ENCODE measurements at regions not wholly inside any gene's neighbourhood (a gene's known extent, or its start where the extent isn't known, plus 50 kb on each side); places are given as distances from the start of the nearest gene placed in this dataset.

DNA sequence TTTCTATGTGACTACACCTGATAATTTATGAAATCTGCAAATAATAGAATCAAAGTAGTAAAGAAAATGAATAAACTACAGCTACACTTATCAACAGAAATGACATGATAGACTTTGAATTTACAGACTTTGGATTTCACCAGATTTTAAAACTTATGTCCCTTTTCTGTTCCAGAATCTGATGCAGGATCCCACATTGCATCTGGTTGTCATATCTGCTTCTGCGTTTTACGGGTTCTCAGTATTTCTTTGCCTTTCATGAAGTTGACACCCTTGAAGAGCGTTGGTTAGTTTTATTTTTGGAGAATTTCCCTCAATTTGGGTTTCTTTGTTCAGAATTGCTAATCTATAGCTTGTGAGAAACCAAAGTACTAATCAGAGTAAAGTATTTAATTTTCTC, 174.9 kb upstream of the ADCY2 start:
- no peak for DNase-seq (ENCODE audit: extremely low read depth, low read depth)
- TF ChIP-seq, protein P1, sequence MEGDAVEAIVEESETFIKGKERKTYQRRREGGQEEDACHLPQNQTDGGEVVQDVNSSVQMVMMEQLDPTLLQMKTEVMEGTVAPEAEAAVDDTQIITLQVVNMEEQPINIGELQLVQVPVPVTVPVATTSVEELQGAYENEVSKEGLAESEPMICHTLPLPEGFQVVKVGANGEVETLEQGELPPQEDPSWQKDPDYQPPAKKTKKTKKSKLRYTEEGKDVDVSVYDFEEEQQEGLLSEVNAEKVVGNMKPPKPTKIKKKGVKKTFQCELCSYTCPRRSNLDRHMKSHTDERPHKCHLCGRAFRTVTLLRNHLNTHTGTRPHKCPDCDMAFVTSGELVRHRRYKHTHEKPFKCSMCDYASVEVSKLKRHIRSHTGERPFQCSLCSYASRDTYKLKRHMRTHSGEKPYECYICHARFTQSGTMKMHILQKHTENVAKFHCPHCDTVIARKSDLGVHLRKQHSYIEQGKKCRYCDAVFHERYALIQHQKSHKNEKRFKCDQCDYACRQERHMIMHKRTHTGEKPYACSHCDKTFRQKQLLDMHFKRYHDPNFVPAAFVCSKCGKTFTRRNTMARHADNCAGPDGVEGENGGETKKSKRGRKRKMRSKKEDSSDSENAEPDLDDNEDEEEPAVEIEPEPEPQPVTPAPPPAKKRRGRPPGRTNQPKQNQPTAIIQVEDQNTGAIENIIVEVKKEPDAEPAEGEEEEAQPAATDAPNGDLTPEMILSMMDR (IDR thresholded peaks at IDR 0.05; ENCODE audit: low read depth, low read length): no peak

DNA sequence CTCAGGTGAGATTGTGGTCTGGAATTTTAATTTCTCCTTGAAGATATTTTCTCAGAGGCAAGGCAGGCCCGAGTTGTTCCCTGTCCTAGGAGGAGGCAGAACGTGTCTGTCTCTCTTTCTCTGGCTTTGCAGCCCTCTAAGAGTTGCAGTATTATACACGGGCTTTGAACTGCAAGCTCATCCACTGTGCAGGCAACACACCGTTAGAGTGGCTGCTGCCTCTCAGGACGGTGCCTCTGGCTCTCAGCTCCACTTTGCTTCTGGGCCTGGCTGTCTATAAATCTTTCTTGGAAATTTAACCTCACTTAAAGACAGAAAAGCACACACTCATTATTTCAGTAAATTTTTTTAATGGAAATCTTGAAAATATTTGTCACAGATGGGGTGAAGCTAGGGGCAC, 170.1 kb upstream of the ADCY2 start:
- TF ChIP-seq, protein P1 (IDR thresholded peaks at IDR 0.05; ENCODE audit: low read depth, low read length): no peak
- DNase-seq (ENCODE audit: extremely low read depth, low read depth): no peak

DNA sequence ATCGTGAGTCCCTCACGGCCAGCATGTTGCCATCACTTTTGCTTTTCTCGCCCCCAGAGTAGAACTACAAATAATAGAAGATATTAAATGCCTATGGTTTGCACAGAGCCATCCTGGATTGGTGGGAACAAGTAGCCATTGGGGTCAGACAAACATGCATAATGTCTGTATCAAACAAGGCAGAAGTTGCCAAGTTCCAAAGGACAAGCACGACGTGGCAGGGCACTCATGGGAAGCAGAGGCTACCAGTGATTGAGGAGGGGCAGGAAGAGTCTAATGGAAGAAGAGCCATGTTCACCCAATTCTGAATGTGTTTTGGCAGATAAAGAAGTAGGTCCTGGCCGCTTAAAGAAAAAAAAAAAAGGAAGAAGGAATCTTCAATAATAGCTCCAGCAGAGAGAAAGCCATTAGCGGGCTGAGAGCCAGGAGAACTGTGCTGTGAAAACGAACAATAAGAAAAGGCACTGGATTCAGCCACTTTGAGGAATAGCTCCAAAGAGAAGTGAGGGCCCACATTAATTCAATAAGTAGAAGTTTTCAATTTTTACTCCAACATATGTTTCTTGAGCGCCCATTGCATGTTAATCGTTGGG, 153.7 kb upstream of the ADCY2 start:
- TF ChIP-seq, protein P1 (IDR thresholded peaks at IDR 0.05; ENCODE audit: low read depth, low read length): no peak
- no peak for DNase-seq (ENCODE audit: extremely low read depth, low read depth)

DNA sequence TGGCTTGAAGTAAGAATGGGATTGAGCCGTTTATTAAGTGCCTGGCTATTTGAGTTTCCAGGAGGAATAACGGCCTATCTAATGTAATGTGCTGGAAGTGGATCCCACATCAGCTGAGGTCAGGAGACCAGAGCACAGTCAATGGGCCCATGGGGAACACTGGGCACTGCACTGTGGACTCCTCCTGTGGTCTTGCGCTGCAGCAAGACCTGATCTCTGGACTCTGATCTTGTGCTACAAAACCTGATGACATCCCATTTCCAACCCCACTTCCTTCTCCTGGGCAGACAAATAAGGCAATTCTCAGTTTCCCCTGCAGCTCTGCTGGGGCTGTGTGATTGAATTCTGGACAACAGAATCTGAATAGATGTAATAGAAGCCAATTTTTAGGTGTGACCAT, 151.7 kb upstream of the ADCY2 start:
- TF ChIP-seq, protein P1 (IDR thresholded peaks at IDR 0.05; ENCODE audit: low read depth, low read length): no peak
- no peak for DNase-seq (ENCODE audit: extremely low read depth, low read depth)

DNA sequence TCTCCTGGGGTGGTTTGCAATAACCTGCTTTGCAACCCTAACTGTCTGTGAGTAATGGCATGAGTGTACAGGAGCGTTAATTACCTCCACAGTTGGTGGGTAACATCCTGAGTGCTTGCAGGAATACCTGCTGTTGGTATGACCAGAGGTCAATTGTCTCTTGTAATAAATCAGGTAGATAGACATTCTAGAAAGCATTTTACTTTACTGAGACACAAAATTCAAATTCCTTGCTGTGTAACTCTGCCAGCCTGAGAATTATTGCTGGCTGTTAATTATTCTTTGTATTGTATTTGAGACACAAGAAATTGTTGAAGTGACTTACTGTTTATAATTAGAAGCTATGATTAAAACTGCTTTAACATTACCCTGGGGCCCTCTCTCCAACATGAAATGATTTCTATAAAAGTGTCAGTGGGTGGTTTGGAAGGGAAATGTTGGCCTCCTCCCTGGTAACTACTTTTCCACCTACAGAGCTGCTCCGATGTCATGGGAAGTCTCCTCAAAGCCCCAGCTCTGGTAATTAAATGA, 150.8 kb upstream of the ADCY2 start:
- DNase-seq (ENCODE audit: extremely low read depth, low read depth): no peak
- TF ChIP-seq, protein P1 (IDR thresholded peaks at IDR 0.05; ENCODE audit: low read depth, low read length): no peak

DNA sequence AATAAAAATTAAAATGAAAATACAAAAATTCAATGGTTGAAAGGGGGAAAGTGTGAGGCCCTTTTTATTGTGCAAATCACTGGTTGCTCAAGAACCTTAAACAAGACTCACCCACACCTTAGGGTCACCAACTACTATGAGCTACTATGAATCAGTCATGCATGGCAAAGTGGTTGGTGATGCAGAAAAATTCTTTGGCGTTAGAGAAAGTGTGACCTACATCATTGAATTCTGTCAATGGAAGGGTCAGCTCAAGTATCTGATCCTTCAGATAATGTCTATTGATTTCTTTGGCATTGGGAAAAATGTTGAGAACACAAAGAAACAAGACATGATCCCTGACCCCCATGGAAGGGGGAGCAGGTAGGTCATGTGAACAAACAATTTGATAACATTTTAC, 149.7 kb upstream of the ADCY2 start:
- TF ChIP-seq, protein P1 (IDR thresholded peaks at IDR 0.05; ENCODE audit: low read depth, low read length): no peak
- no peak for DNase-seq (ENCODE audit: extremely low read depth, low read depth)

DNA sequence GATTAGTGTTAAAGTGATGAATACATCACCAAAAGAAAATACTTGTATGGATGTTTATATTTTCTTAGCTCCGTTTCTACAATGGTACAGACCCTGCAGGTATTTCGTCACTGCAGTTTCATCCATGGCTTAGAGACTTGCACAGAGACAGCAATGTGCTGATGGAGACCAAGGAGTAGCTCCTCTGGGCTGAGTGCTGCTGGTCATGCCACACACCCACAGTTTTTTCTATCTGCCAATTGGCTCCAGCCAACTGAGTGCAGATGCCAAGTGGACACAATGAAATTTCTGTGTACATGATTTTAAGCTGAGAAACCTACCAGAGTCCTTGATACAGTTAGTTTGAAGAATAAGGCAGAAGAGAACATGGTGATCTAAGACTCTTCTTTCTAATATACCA, 145.9 kb upstream of the ADCY2 start:
- TF ChIP-seq, protein P1 (IDR thresholded peaks at IDR 0.05; ENCODE audit: low read depth, low read length): no peak
- no peak for DNase-seq (ENCODE audit: extremely low read depth, low read depth)
